WERI-Rb-1 (cell line): ENCODE measurements at regions not wholly inside any gene's neighbourhood (a gene's known extent, or its start where the extent isn't known, plus 50 kb on each side); places are given as distances from the start of the nearest gene placed in this dataset.

Experiments
- DNase-seq: peaks from one replicate; pipeline ENCODE4 v3.0.0-alpha.2; 2020
- H3K27ac ChIP-seq: fragments of 250-450 bp; sonication (Bioruptor Pico); 2 replicates; pipeline ENCODE4 v1.5.1; 2020; ENCODE audit warnings: mild to moderate bottlenecking, moderate library complexity
- H3K27me3 ChIP-seq: fragments of 250-450 bp; sonication (Bioruptor Pico); 2 replicates; pipeline ENCODE4 v1.5.1; 2021; ENCODE audit warnings: mild to moderate bottlenecking, low read depth, moderate library complexity; ENCODE audit not compliant: insufficient read depth, severe bottlenecking
- H3K36me3 ChIP-seq: fragments of 250-450 bp; sonication (Bioruptor Pico); 2 replicates; pipeline ENCODE4 v1.5.1; 2020; ENCODE audit warnings: mild to moderate bottlenecking, moderate library complexity
- H3K4me3 ChIP-seq: 2 replicates; pipeline ENCODE4 v1.5.1; 2011; ENCODE audit warnings: low read depth, mild to moderate bottlenecking, control low read depth, low read length
- H3K9me3 ChIP-seq: fragments of 250-450 bp; sonication (Bioruptor Pico); 2 replicates; pipeline ENCODE4 v1.5.1; 2021; ENCODE audit warnings: mild to moderate bottlenecking, moderate library complexity; ENCODE audit not compliant: severe bottlenecking
- TF ChIP-seq, protein P1 (sequence below): IDR thresholded peaks from 2 replicates; pipeline ENCODE4 v1.5.1; 2011; ENCODE audit warnings: low read depth, mild to moderate bottlenecking, control low read depth, inconsistent platforms, low read length

DNA sequence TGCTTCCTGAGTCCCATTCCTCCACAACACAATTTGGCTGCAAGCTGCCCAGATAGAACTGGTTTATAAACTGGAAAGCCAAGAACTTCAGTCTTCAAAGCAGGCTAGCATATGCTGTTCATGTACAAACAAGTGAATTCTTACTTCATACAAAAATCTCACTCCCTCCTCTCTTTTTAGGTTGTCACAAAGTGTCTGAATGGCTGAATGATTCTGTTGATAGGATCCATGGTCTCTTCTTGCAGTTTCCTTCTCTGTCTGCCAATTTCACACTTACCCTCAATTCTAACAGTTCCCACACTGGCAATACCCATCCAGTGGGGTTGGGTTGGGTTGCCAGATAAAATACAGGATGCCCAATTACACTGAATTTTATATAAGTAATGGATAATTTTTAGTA is 363.5 kb downstream of the DEPDC1B start:
- no peak for DNase-seq
- H3K4me3 ChIP-seq: no peak overlapping the region
- no peaks in the 10 kb centered on the region for H3K9me3 ChIP-seq
- H3K27me3 ChIP-seq: no peaks in the 10 kb centered on the region
- H3K36me3 ChIP-seq: no peaks in the 10 kb centered on the region
- TF ChIP-seq, protein P1, sequence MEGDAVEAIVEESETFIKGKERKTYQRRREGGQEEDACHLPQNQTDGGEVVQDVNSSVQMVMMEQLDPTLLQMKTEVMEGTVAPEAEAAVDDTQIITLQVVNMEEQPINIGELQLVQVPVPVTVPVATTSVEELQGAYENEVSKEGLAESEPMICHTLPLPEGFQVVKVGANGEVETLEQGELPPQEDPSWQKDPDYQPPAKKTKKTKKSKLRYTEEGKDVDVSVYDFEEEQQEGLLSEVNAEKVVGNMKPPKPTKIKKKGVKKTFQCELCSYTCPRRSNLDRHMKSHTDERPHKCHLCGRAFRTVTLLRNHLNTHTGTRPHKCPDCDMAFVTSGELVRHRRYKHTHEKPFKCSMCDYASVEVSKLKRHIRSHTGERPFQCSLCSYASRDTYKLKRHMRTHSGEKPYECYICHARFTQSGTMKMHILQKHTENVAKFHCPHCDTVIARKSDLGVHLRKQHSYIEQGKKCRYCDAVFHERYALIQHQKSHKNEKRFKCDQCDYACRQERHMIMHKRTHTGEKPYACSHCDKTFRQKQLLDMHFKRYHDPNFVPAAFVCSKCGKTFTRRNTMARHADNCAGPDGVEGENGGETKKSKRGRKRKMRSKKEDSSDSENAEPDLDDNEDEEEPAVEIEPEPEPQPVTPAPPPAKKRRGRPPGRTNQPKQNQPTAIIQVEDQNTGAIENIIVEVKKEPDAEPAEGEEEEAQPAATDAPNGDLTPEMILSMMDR: no peak
- H3K27ac ChIP-seq: no peak overlapping the region

DNA sequence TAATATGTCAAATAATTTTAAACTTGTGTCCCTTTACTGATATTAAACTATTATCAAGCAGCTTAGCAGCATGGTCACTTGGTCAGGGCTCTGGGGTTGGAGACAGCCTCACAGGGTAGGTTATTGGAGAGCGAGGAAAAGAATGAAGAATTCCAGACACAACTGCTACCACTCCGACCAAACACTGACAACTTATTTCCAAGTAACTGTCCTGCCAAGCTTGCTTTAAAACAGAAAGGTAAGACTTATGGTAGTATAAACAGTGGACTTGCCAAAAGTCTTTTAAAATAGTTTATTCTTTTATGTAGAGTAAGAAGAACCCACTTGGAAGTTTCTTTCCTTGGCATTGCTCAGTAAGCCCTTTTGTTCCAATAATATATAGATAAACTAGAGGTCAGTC is 364.1 kb downstream of the DEPDC1B start:
- no peak for DNase-seq
- TF ChIP-seq, protein P1: no peak
- Histone ChIP-seq H3K27ac (no peak overlapping the region), H3K36me3 (no peaks in the 10 kb centered on the region), H3K9me3 (no peaks in the 10 kb centered on the region), H3K4me3 (no peak overlapping the region), H3K27me3 (no peaks in the 10 kb centered on the region)

DNA sequence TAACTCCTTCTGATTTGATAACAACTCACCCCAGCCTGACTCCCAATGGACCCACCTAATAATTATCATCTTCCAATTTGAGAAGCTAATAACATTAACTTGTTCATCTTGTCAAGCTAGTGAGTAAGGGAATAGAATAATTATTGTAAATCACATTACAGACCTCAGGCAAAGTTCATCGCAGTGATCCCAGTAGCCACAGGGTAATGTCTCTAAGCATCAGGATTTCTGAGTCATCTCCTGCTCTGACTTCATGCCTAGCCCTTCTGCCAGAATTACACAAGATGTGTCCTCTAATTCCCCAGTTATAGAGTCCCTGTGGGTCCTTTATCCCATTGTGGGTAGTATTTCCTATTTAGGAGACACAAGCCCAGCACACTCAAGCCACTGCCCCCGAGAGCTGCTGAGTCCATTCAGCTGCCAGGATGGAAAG is 365.7 kb downstream of the DEPDC1B start:
- Histone ChIP-seq H3K27ac (no peak overlapping the region), H3K9me3 (no peaks in the 10 kb centered on the region), H3K36me3 (no peaks in the 10 kb centered on the region), H3K4me3 (no peak overlapping the region), H3K27me3 (no peaks in the 10 kb centered on the region)
- no peak for DNase-seq
- TF ChIP-seq, protein P1: no peak

DNA sequence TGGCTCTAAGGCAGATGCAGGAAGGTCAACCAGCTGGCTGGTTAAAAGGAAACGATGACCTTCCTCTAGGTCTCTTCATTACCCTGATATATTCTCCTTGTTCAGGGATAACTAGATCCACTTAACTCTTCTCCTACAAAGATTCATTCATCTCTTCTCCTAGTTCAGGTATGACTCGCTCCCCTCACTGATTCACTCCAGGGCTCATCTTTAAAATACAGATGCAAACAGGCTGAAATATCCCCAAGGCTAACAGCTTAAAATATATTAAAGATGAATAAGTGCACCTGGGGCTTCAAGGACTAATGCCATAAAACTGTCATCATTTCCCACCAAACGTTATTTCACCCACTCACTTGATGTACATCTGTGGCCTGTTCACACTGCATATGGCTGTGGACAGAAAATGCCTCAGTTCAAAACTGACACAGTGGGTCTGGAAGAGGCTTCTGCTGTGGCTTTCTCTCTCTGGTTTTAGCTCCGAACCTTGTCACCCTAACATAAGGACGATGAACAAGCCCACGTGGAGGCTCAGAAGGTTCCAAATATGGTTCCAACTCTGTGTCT is 366.9 kb downstream of the DEPDC1B start:
- DNase-seq: no peak
- H3K27ac ChIP-seq: no peak overlapping the region

DNA sequence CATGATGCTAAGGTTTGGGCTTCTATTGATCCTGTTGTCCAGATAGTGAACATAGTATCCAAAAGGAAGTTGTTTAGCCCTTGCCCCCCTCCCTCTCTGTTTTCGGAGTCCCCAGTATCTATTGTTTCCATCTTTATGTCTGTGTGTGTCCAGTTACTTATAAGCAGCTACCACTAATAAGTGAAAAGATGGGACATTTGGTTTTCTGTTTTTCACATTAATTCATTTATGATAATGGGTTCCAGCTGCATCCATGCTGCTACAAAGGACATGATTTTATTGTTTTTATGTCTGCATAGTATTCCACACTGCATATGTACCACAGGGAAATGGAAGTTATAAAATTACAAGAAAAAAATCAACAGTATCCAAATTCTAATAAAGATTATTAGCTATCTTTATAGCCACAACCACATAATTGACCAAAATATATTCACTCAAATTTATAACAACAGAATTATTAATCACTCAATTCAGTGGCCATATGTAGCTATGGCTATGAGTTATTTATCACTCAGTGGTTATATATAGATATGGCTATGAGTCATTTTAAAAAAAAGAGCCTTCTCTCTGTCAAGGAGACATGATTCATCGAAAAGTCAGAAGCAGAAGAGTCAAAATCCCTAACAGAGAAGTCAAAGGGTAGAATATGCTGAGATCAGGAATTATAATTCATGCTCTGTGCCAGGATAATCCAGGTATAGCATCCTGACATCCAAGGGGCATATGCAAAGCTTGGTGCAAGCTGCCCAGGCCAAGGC is 367.5 kb downstream of the DEPDC1B start:
- DNase-seq: no peak

More for the DNA sequence above, 366.9 kb downstream of the DEPDC1B start:
- Histone ChIP-seq H3K27me3 (no peaks in the 10 kb centered on the region), H3K4me3 (no peak overlapping the region), H3K9me3 (no peaks in the 10 kb centered on the region), H3K36me3 (no peaks in the 10 kb centered on the region)
- TF ChIP-seq, protein P1: no peak

More for the DNA sequence above, 367.5 kb downstream of the DEPDC1B start:
- H3K36me3 ChIP-seq: no peaks in the 10 kb centered on the region
- H3K9me3 ChIP-seq: no peaks in the 10 kb centered on the region
- no peak overlapping the region for H3K27ac ChIP-seq
- no peak overlapping the region for H3K4me3 ChIP-seq
- no peaks in the 10 kb centered on the region for H3K27me3 ChIP-seq
- TF ChIP-seq, protein P1: no peak
